Muscle of leg (tissue), 3 donors: ENCODE measurements at regions not wholly inside any gene's neighbourhood (a gene's known extent, or its start where the extent isn't known, plus 50 kb on each side); places are given as distances from the start of the nearest gene placed in this dataset.
A peak's percentile ranks its signal among the peaks of the same experiment; 100 is the strongest.
"Not testable (repeated sequence)": the region's sequence is repeated elsewhere in the genome, so short reads cannot be mapped to it uniquely, and the experiment has no call there.

Experiments used
- DNase-seq: peaks from one replicate; pipeline ENCODE4 v3.0.0; 2013
- H3K27ac ChIP-seq: one replicate; pipeline ENCODE4 v1.5.1; 2013; ENCODE audit warnings: mild to moderate bottlenecking, low read length, control low read depth
- H3K27me3 ChIP-seq: one replicate; pipeline ENCODE4 v1.6.1; 2013; ENCODE audit warnings: low read length; ENCODE audit not compliant: control insufficient read depth, insufficient read depth
- H3K36me3 ChIP-seq: one replicate; pipeline ENCODE4 v1.6.1; 2013; ENCODE audit warnings: low read length; ENCODE audit not compliant: control insufficient read depth, insufficient read depth
- H3K4me1 ChIP-seq: one replicate; pipeline ENCODE4 v1.6.1; 2013; ENCODE audit warnings: low read length; ENCODE audit not compliant: control insufficient read depth, insufficient read depth
- H3K4me3 ChIP-seq: one replicate; pipeline ENCODE4 v1.5.1; 2013; ENCODE audit warnings: low read length, control low read depth
- H3K9me3 ChIP-seq: replicated peaks from 2 replicates; pipeline ENCODE4 v1.6.1; 2013; ENCODE audit warnings: low read depth, low read length; ENCODE audit not compliant: control insufficient read depth
- WGBS: methylation state at CpG from one replicate; pipeline ENCODE4 v1.1.5; 2013; ENCODE audit warnings: missing lambda C conversion rate; ENCODE audit not compliant: insufficient coverage; 5-methylcytosine and 5-hydroxymethylcytosine counted together

DNA sequence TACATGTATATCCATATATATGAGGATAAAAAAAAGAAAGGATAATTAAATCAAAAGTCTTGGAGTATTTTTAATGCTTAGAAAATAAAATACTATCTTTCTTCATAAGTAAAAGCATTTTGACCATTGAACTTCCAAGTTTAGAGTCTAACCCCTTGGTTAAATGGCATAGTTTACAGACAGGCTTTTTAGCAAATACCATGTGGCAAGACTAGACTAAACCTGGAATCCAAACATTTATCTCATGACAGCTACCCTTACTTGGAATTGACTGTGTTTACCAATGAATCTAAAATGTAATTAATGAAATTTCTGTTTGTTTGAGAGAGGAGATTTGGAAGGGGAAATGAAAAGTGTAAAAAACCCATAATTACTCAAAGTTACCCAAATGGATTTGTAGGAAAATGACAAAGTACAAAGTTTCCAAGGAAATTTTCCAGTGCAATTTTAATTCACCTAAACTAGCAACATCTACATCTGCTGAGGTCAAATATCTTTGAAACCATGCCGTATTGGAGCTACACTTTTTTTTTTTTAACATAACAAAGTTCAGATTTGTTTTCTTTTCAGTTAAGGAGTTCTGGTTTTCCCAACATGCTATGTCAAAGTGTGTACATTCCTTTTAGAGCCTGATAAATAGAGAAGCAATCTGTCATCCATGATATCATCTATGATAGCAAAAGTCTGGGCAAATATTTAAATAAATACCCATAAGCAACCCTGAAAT is 272.1 kb upstream of the DAB2 start:
- H3K9me3 ChIP-seq, result no peaks in the 10 kb centered on the region
- no peaks in the 10 kb centered on the region for H3K27me3 ChIP-seq
- no peak for DNase-seq
- no peak overlapping the region for H3K27ac ChIP-seq
- H3K4me1 ChIP-seq, result no peaks in the 10 kb centered on the region
- no peaks in the 10 kb centered on the region for H3K36me3 ChIP-seq
- H3K4me3 ChIP-seq, result no peak overlapping the region
- WGBS, result no CpG with 5 or more reads among the region's 1 CpG

DNA sequence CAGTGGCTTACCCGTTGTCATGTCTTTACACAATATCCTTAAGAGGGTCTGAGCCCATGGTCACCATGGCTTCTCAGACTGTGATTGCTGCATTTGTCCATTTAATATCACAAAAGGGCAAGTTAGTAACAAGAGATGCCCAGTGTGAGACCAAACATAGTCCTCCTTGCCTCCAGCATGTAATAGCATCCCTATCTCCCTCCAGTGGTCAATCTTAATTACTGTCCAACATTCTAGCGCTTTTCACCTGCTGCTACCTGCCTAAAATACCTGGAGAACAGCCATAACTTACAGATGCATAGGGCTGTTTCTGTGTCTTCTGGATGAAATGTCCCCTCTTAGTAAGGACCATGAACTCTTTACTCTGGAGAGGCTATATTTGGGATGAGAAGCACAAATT is 267.2 kb upstream of the DAB2 start:
- no peak overlapping the region for H3K4me3 ChIP-seq
- no peak overlapping the region for H3K27ac ChIP-seq
- 100% methylated on average over 1 of the region's 2 CpGs for WGBS
- no peaks in the 10 kb centered on the region for H3K36me3 ChIP-seq
- no peaks in the 10 kb centered on the region for H3K27me3 ChIP-seq
- no peaks in the 10 kb centered on the region for H3K4me1 ChIP-seq
- H3K9me3 ChIP-seq, result peaks cover 4% of the 10 kb centered on the region
- no peak for DNase-seq

GRCh38 chr5:39691136-39691535 is 266.4 kb upstream of the DAB2 start:
- DNase-seq, result no peak
- Histone ChIP-seq H3K4me1 (no peaks in the 10 kb centered on the region), H3K27me3 (no peaks in the 10 kb centered on the region), H3K27ac (no peak overlapping the region), H3K9me3 (peaks cover 4% of the 10 kb centered on the region), H3K4me3 (no peak overlapping the region), H3K36me3 (no peaks in the 10 kb centered on the region)
- WGBS, result no CpG with 5 or more reads among the region's 1 CpG

DNA sequence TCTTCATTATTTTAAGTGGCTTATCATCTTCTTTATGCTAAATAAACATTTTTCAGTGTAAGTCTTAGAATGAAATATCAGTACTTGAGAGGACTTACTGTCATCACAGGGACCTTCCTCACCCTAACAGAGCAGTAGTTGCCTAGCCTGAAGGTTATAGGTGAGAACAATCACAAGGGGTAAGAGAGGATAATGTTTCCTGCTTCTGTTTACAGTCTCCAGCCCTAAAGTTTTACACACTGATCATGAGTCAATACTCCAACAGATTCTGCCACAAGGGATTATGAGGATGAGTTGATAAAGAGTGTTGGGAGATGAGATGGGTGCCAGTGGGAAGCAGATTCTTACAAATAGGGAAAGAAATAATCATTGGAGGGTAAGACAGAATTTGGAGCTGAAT is 265.1 kb upstream of the DAB2 start:
- no peak for DNase-seq
- Histone ChIP-seq H3K27ac (no peak overlapping the region), H3K36me3 (no peaks in the 10 kb centered on the region), H3K9me3 (peaks cover 4% of the 10 kb centered on the region), H3K4me1 (no peaks in the 10 kb centered on the region), H3K4me3 (no peak overlapping the region), H3K27me3 (no peaks in the 10 kb centered on the region)

GRCh38 chr5:39687924-39688323 is 263.1 kb upstream of the DAB2 start:
- 87% methylated on average over 6 of the region's 8 CpGs for WGBS
- not testable (repeated sequence) for H3K4me1 ChIP-seq, H3K27me3 ChIP-seq, H3K27ac ChIP-seq, H3K36me3 ChIP-seq, DNase-seq, H3K9me3 ChIP-seq, H3K4me3 ChIP-seq

DNA sequence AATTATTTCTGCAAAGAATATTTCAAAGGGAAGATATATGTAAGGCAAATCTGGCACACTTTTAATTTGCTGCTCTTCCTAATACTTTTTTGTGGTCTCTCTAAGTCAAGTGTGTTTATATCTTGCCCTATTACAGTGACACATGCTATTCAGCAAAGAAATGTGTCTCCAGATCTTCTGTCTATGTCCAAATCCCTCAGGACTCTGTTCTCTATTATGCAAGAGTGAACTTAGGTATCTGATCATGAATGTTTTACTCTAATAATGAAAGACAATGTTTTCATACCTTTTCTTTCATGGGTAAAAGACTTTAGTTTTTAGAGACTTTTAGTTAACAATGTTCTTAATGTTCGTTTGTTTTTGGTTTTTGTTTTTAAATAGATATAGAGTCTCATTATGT is 255.4 kb upstream of the DAB2 start:
- no peak for DNase-seq
- Histone ChIP-seq H3K27me3 (no peaks in the 10 kb centered on the region), H3K36me3 (no peaks in the 10 kb centered on the region), H3K4me3 (no peak overlapping the region), H3K27ac (no peak overlapping the region), H3K9me3 (no peaks in the 10 kb centered on the region), H3K4me1 (no peaks in the 10 kb centered on the region)
- WGBS, result no CpG with 5 or more reads among the region's 1 CpG

DNA sequence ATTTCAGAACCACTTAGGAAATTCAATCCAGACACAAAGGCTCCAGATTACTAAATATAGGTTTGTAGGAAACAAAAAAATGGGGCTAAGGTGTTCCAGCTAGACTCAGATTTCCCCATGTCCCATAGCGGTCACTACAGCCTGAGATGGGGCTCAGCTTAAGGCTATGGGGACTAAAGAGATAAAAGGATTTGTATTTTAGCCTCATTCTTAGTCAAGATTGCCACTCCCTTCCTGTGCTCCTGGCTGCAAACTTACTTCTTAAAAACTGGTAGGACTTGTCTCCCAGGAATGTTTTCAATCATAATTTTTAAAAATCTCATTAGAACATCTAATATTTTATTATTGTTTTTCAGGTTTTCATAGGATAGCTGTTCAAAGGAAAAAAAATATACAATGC is 253.8 kb upstream of the DAB2 start:
- WGBS, result no CpG with 5 or more reads among the region's 1 CpG
- Histone ChIP-seq H3K4me1 (no peaks in the 10 kb centered on the region), H3K9me3 (no peaks in the 10 kb centered on the region), H3K27ac (no peak overlapping the region), H3K36me3 (no peaks in the 10 kb centered on the region), H3K27me3 (no peaks in the 10 kb centered on the region), H3K4me3 (no peak overlapping the region)
- no peak for DNase-seq

- Histone ChIP-seq H3K4me3 (no peak overlapping the region), H3K36me3 (no peaks in the 10 kb centered on the region), H3K27me3 (no peaks in the 10 kb centered on the region), H3K4me1 (no peaks in the 10 kb centered on the region), H3K9me3 (no peaks in the 10 kb centered on the region), H3K27ac (no peak overlapping the region)
- WGBS, result no CpG with 5 or more reads among the region's 2 CpGs
- DNase-seq, result no peak
Measured at GRCh38 chr5:39675676-39676075, 250.9 kb upstream of the DAB2 start.

GRCh38 chr5:39674209-39675082 is 249.7 kb upstream of the DAB2 start:
- H3K27me3 ChIP-seq, result no peaks in the 10 kb centered on the region
- no peaks in the 10 kb centered on the region for H3K36me3 ChIP-seq
- no peak overlapping the region for H3K4me3 ChIP-seq
- no CpG with 5 or more reads among the region's 2 CpGs for WGBS
- no peaks in the 10 kb centered on the region for H3K9me3 ChIP-seq
- H3K4me1 ChIP-seq, result no peaks in the 10 kb centered on the region
- DNase-seq, result no peak
- H3K27ac ChIP-seq, result no peak overlapping the region

DNA sequence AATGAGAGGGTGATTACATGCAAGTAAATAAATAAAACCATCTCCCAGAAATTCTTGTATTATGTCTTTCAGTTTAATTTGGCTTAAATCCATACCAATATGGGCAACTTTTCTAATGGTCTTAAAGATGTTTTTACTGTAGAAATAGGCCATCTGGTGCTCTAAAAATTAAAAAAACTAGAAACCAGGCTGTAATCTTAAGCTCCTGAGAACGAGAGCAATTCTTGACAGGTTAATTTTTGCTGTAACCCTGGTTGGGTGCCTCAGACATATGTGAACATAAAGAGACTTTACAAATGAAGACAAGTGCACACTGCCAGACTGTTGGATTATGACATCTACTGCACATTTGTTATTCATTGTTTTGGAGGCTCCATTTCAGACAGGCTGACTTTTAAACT is 246.8 kb upstream of the DAB2 start:
- Histone ChIP-seq H3K36me3 (no peaks in the 10 kb centered on the region), H3K9me3 (no peaks in the 10 kb centered on the region), H3K4me3 (no peak overlapping the region), H3K27ac (no peak overlapping the region), H3K27me3 (no peaks in the 10 kb centered on the region), H3K4me1 (no peaks in the 10 kb centered on the region)
- WGBS, result 44% methylated on average over 1 of the region's 1 CpG
- DNase-seq, result peak; percentile 27
